Skin epidermis (tissue), 12 donors: ENCODE measurements at regions not wholly inside any gene's neighbourhood (a gene's known extent, or its start where the extent isn't known, plus 50 kb on each side); places are given as distances from the start of the nearest gene placed in this dataset.
A peak's percentile ranks its signal among the peaks of the same experiment; 100 is the strongest.

Experiments used
- H3K27ac ChIP-seq, 21 experiments: fragments of 200-600 bp; sonication (generic) in 11 of 21; one replicate each; pipeline ENCODE4 v1.5.0; 2020; ENCODE audit warnings: mild to moderate bottlenecking in 3 of 21, inconsistent platforms in 2 of 21, moderate library complexity in 2 of 21
- H3K4me3 ChIP-seq, 7 experiments: fragments of 200-600 bp; sonication (generic) in 2 of 7; one replicate each; pipeline ENCODE4 v1.5.0; 2020; ENCODE audit warnings: inconsistent platforms in 2 of 7, mild to moderate bottlenecking in 2 of 7, moderate library complexity in 1 of 7

- Histone ChIP-seq H3K27ac (peak overlapping the region in 1 of 21 experiments; percentile 53), H3K4me3 (no peak overlapping the region)
Measured at GRCh38 chr4:140809676-140810075, 53.5 kb upstream of the TBC1D9 start.

- Histone ChIP-seq H3K27ac (peak overlapping the region in 3 of 21 experiments; percentile 5 to 29 (median 24)), H3K4me3 (no peak overlapping the region)
Measured at GRCh38 chr4:140808256-140808655, 52.1 kb upstream of the TBC1D9 start.

- no peak overlapping the region for H3K4me3 ChIP-seq
- H3K27ac ChIP-seq, result peak overlapping the region in 5 of 21 experiments; percentile 14 to 52 (median 49)
Measured at GRCh38 chr4:140807491-140808252, 51.5 kb upstream of the TBC1D9 start.

GRCh38 chr4:140806163-140806562 is 50.0 kb upstream of the TBC1D9 start:
- no peak overlapping the region for H3K27ac ChIP-seq
- H3K4me3 ChIP-seq, result no peak overlapping the region
